ENCODE measurements at regions not wholly inside any gene's neighbourhood (a gene's known extent, or its start where the extent isn't known, plus 50 kb on each side); places are given as distances from the start of the nearest gene placed in this dataset.

GRCh38 chr20:6558341-6558740, 209.1 kb upstream of the BMP2 start:
- H3K9me3 ChIP-seq (ENCODE audit: insufficient read depth, low read length) = no peaks in the 10 kb centered on the region
- H3K36me3 ChIP-seq (replicated peaks; ENCODE audit: low read depth, low read length) = no peaks in the 10 kb centered on the region
- H4K20me1 ChIP-seq (ENCODE audit: insufficient read depth, low read length) = no peaks in the 10 kb centered on the region
- TF ChIP-seq CTCF (IDR thresholded peaks at IDR 0.05; ENCODE audit: low read depth, low read length) (no peak), EZH2phosphoT487 (IDR thresholded peaks at IDR 0.05; ENCODE audit: low read depth) (no peak)
- no peak overlapping the region for H3K4me3 ChIP-seq (ENCODE audit: low read length)
- no peak overlapping the region for H3K4me2 ChIP-seq (ENCODE audit: low read length)
- no peaks in the 10 kb centered on the region for H3K27me3 ChIP-seq (ENCODE audit: low read depth, low read length)
- H3K9ac ChIP-seq (ENCODE audit: low read length) = no peak overlapping the region
- H3K27ac ChIP-seq (ENCODE audit: low read length) = no peak overlapping the region
- no peaks in the 10 kb centered on the region for H3K4me1 ChIP-seq (ENCODE audit: low read length)
- H2AFZ ChIP-seq (ENCODE audit: low read depth, low read length) = no peak overlapping the region
- H3K79me2 ChIP-seq (ENCODE audit: low read length) = no peaks in the 10 kb centered on the region

- Histone ChIP-seq H3K36me3 (replicated peaks; ENCODE audit: low read depth, low read length) (no peaks in the 10 kb centered on the region), H3K4me1 (ENCODE audit: low read length) (no peaks in the 10 kb centered on the region), H3K9me3 (ENCODE audit: insufficient read depth, low read length) (no peaks in the 10 kb centered on the region), H3K4me2 (ENCODE audit: low read length) (no peak overlapping the region), H3K9ac (ENCODE audit: low read length) (no peak overlapping the region), H3K79me2 (ENCODE audit: low read length) (no peaks in the 10 kb centered on the region), H3K27me3 (ENCODE audit: low read depth, low read length) (no peaks in the 10 kb centered on the region), H3K27ac (ENCODE audit: low read length) (no peak overlapping the region), H4K20me1 (ENCODE audit: insufficient read depth, low read length) (no peaks in the 10 kb centered on the region), H3K4me3 (ENCODE audit: low read length) (no peak overlapping the region), H2AFZ (ENCODE audit: low read depth, low read length) (no peak overlapping the region)
- TF ChIP-seq EZH2phosphoT487 (IDR thresholded peaks at IDR 0.05; ENCODE audit: low read depth) (no peak), CTCF (IDR thresholded peaks at IDR 0.05; ENCODE audit: low read depth, low read length) (no peak)
Observed at GRCh38 chr20:6533761-6534479, 233.6 kb upstream of the BMP2 start.

- Histone ChIP-seq H3K79me2 (ENCODE audit: low read length) (no peaks in the 10 kb centered on the region), H3K27ac (ENCODE audit: low read length) (no peak overlapping the region), H3K27me3 (ENCODE audit: low read depth, low read length) (no peaks in the 10 kb centered on the region), H3K4me1 (ENCODE audit: low read length) (no peaks in the 10 kb centered on the region), H3K9me3 (ENCODE audit: insufficient read depth, low read length) (no peaks in the 10 kb centered on the region), H4K20me1 (ENCODE audit: insufficient read depth, low read length) (no peaks in the 10 kb centered on the region), H3K4me2 (ENCODE audit: low read length) (no peak overlapping the region), H3K36me3 (replicated peaks; ENCODE audit: low read depth, low read length) (no peaks in the 10 kb centered on the region), H3K9ac (ENCODE audit: low read length) (no peak overlapping the region), H2AFZ (ENCODE audit: low read depth, low read length) (no peak overlapping the region), H3K4me3 (ENCODE audit: low read length) (no peak overlapping the region)
- TF ChIP-seq CTCF (IDR thresholded peaks at IDR 0.05; ENCODE audit: low read depth, low read length) (no peak), EZH2phosphoT487 (IDR thresholded peaks at IDR 0.05; ENCODE audit: low read depth) (no peak)
Observed at GRCh38 chr20:6533351-6533750, 234.1 kb upstream of the BMP2 start.

GRCh38 chr20:6530779-6531315, 236.6 kb upstream of the BMP2 start:
- no peaks in the 10 kb centered on the region for H3K79me2 ChIP-seq (ENCODE audit: low read length)
- H3K4me1 ChIP-seq (ENCODE audit: low read length) = no peaks in the 10 kb centered on the region

More at GRCh38 chr20:6530779-6531315, 236.6 kb upstream of the BMP2 start:
- no peak overlapping the region for H2AFZ ChIP-seq (ENCODE audit: low read depth, low read length)
- no peaks in the 10 kb centered on the region for H4K20me1 ChIP-seq (ENCODE audit: insufficient read depth, low read length)
- no peaks in the 10 kb centered on the region for H3K36me3 ChIP-seq (replicated peaks; ENCODE audit: low read depth, low read length)
- H3K4me2 ChIP-seq (ENCODE audit: low read length) = no peak overlapping the region
- H3K4me3 ChIP-seq (ENCODE audit: low read length) = no peak overlapping the region
- TF ChIP-seq CTCF (IDR thresholded peaks at IDR 0.05; ENCODE audit: low read depth, low read length) (no peak), EZH2phosphoT487 (IDR thresholded peaks at IDR 0.05; ENCODE audit: low read depth) (no peak)
- no peaks in the 10 kb centered on the region for H3K27me3 ChIP-seq (ENCODE audit: low read depth, low read length)
- no peak overlapping the region for H3K9ac ChIP-seq (ENCODE audit: low read length)
- H3K9me3 ChIP-seq (ENCODE audit: insufficient read depth, low read length) = no peaks in the 10 kb centered on the region
- no peak overlapping the region for H3K27ac ChIP-seq (ENCODE audit: low read length)
